Lung (tissue), 11 donors: ENCODE measurements at regions not wholly inside any gene's neighbourhood (a gene's known extent, or its start where the extent isn't known, plus 50 kb on each side); places are given as distances from the start of the nearest gene placed in this dataset.
A peak's percentile ranks its signal among the peaks of the same experiment; 100 is the strongest.

Experiments used
- ATAC-seq: fragments of 200-7000 bp; cut with Tn5 transposase; one replicate; pipeline ENCODE4 v1.9.1; 2020; ENCODE audit warnings: moderate number of reproducible peaks; ENCODE audit not compliant: insufficient read depth, low FRiP score
- DNase-seq, 3 donors: peaks; one replicate each; pipeline ENCODE4 v3.0.0-alpha.2; 2013 to 2017
- H3K27ac ChIP-seq, 2 donors: one replicate each; pipeline ENCODE4 v1.5.1; 2013; ENCODE audit warnings: mild to moderate bottlenecking in 2 of 2, moderate library complexity in 2 of 2, control low read depth in 1 of 2, inconsistent platforms in 1 of 2, low read depth in 1 of 2, low read length in 1 of 2
- H3K27me3 ChIP-seq, 3 donors: one replicate each; pipeline ENCODE4 v1.5.1; 2013; ENCODE audit warnings: low read length in 2 of 3; ENCODE audit not compliant: control insufficient read depth in 3 of 3, insufficient read depth in 3 of 3
- H3K36me3 ChIP-seq, 4 donors: one replicate each; pipeline ENCODE4 v1.5.1; 2013; ENCODE audit warnings: low read length in 4 of 4, mild to moderate bottlenecking in 1 of 4, moderate library complexity in 1 of 4; ENCODE audit not compliant: control insufficient read depth in 4 of 4, insufficient read depth in 4 of 4
- H3K4me1 ChIP-seq, 5 donors: one replicate each; pipeline ENCODE4 v1.5.1; 2013; ENCODE audit warnings: low read length in 5 of 5, mild to moderate bottlenecking in 2 of 5, moderate library complexity in 1 of 5; ENCODE audit not compliant: control insufficient read depth in 5 of 5, insufficient read depth in 5 of 5
- H3K4me3 ChIP-seq: one replicate; pipeline ENCODE4 v1.5.1; 2013; ENCODE audit warnings: mild to moderate bottlenecking, control low read depth, moderate library complexity
- H3K9ac ChIP-seq, 2 donors: one replicate each; pipeline ENCODE4 v1.5.1; 2013; ENCODE audit warnings: low read length in 2 of 2, control low read depth in 1 of 2; ENCODE audit not compliant: insufficient read depth in 1 of 2
- H3K9me3 ChIP-seq, 4 donors: one replicate each; pipeline ENCODE4 v1.5.1; 2013; ENCODE audit warnings: low read length in 3 of 4, mild to moderate bottlenecking in 1 of 4, moderate library complexity in 1 of 4; ENCODE audit not compliant: control insufficient read depth in 4 of 4, insufficient read depth in 3 of 4
- CTCF ChIP-seq: IDR thresholded peaks from 2 replicates; pipeline ENCODE4 v1.5.1; 2012; ENCODE audit warnings: mild to moderate bottlenecking; ENCODE audit errors: control extremely low read depth, extremely low read depth
- WGBS, 2 donors: extraction: QIAGEN DNeasy Blood & Tissue Kit; methylation state at CpG; one replicate each; pipeline ENCODE4 v1.1.7; 2013; 5-methylcytosine and 5-hydroxymethylcytosine counted together
- donor health status: control.
- donor health status: control.
- donor health status: Bipolar disorder and iron deficiency.
- donor health status: healthy.
- donor health status: DM: yes; HTN: yes; CAD: no.

- TF ChIP-seq CTCF, result no peak
- H3K4me3 ChIP-seq, result no peak overlapping the region
- H3K27ac ChIP-seq, result no peak overlapping the region
- peaks cover 0 to 8% (median 2%) of the 10 kb centered on the region in 4 donors for H3K9me3 ChIP-seq
- DNase-seq (peak in 1 of 3 donors; percentile 0), ATAC-seq (no peak)
- no peaks in the 10 kb centered on the region for H3K36me3 ChIP-seq
- no peaks in the 10 kb centered on the region for H3K4me1 ChIP-seq
- 79 to 85% methylated on average over 6 of the region's 6 CpGs for WGBS, 2 donors
- H3K9ac ChIP-seq, result no peak overlapping the region
- no peaks in the 10 kb centered on the region for H3K27me3 ChIP-seq
Observed at GRCh38 chr2:51795248-51795888, 763.4 kb upstream of the NRXN1 start.

GRCh38 chr2:51791496-51791895, 759.6 kb upstream of the NRXN1 start:
- Histone ChIP-seq H3K9ac (no peak overlapping the region), H3K27me3 (no peaks in the 10 kb centered on the region), H3K9me3 (peaks cover 0 to 8% (median 0%) of the 10 kb centered on the region in 4 donors), H3K4me1 (no peaks in the 10 kb centered on the region), H3K36me3 (no peaks in the 10 kb centered on the region), H3K4me3 (no peak overlapping the region), H3K27ac (no peak overlapping the region)
- TF ChIP-seq CTCF, result no peak
- no peak for DNase-seq
- WGBS, 2 donors, result 89 to 92% methylated on average over 3 of the region's 3 CpGs
- ATAC-seq, result no peak

GRCh38 chr2:51790854-51791253, 758.9 kb upstream of the NRXN1 start:
- Histone ChIP-seq H3K4me1 (no peaks in the 10 kb centered on the region), H3K27ac (no peak overlapping the region), H3K9me3 (peaks cover 0 to 8% (median 0%) of the 10 kb centered on the region in 4 donors), H3K4me3 (no peak overlapping the region), H3K36me3 (no peaks in the 10 kb centered on the region), H3K27me3 (no peaks in the 10 kb centered on the region), H3K9ac (no peak overlapping the region)
- 83 to 95% methylated on average over 2 of the region's 2 CpGs for WGBS, 2 donors
- DNase-seq (no peak), ATAC-seq (no peak)
- TF ChIP-seq CTCF, result no peak

GRCh38 chr2:51789918-51790317, 758.0 kb upstream of the NRXN1 start:
- Histone ChIP-seq H3K4me1 (no peaks in the 10 kb centered on the region), H3K4me3 (no peak overlapping the region), H3K27me3 (no peaks in the 10 kb centered on the region), H3K9ac (no peak overlapping the region), H3K27ac (no peak overlapping the region), H3K36me3 (no peaks in the 10 kb centered on the region), H3K9me3 (peaks cover 0 to 5% (median 0%) of the 10 kb centered on the region in 4 donors)
- 84 to 88% methylated on average over 2 of the region's 2 CpGs for WGBS, 2 donors
- no peak for ATAC-seq
- TF ChIP-seq CTCF, result no peak
- DNase-seq, result no peak
